Adrenal gland (tissue), 5 donors: ENCODE measurements at regions not wholly inside any gene's neighbourhood (a gene's known extent, or its start where the extent isn't known, plus 50 kb on each side); places are given as distances from the start of the nearest gene placed in this dataset.

Experiments
- CTCF ChIP-seq, 6 experiments: fragments of 450-650 bp in 4 of 6; fragments of 200-600 bp in 2 of 6; sonication (generic) in 1 of 6; IDR thresholded peaks; 1 replicate in 5 of 6; 2 replicates in 1 of 6; pipeline versions ENCODE4 v1.5.1 to v1.8.0; 2016 to 2021; ENCODE audit warnings: antibody characterized with exemption in 6 of 6, mild to moderate bottlenecking in 2 of 6, moderate library complexity in 1 of 6
- POLR2A ChIP-seq, 2 donors: fragments of 450-650 bp; IDR thresholded peaks; one replicate each; pipeline ENCODE4 v1.6.1; 2017; ENCODE audit warnings: antibody characterized with exemption in 2 of 2, mild to moderate bottlenecking in 2 of 2, moderate library complexity in 1 of 2
- donor health status: DM: no; HTN: no; CAD: no.

DNA sequence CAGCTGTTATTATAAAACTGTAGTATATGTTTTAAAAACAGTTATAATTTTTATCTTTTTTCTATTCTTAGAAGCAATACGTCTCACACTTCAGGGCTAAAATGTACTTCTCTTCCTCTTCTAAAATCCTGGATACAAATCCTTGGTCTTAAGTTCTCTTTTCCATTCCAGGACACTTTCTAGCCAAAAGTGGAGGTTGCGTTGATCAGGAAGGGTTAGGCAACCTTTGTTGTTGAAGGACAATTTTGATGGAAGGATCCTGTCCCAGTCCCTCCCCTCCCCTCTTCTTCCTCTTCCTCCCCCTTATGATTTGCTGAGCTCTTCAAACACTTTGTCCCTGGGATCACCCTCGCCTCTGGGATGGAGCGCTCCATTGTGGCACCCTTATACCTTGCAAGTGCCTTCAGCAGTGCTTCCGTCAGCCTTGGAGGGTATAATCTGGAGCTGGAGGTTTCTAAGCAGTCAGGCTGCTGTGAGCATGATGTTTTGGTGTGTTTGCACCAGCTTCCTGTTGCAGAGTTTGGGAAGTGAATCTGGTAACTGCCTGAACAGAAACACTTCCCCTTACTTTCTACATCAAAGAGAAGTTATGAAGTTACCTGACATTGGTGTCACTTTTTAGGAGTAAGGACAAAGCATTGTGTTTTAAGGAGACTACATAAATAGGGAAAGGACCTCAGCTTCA, 87.4 kb upstream of the SLC38A2 start:
- no peak for TF ChIP-seq CTCF (IDR thresholded peaks at IDR 0.05)
- TF ChIP-seq POLR2A (IDR thresholded peaks at IDR 0.05) = no peak
